ENCODE measurements at regions not wholly inside any gene's neighbourhood (a gene's known extent, or its start where the extent isn't known, plus 50 kb on each side); places are given as distances from the start of the nearest gene placed in this dataset.

DNA sequence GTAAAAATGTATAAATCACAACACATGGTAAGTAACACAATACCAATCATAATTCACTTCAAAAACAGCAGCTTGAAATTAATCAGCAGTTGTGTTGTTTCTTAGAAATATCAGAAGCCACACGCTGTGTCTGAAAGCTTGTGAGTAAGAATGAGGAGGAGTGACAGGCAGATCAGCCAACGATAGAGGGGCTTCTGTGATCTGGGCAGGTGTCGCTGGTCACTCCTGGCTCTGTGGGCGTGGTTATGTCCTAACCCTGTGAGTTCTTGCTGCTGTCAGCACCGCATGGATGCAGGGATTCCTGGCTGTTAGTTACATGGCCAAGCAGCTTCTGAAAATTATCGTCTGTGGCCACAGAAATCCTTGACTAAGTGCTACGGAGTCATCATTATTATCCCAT, 123.4 kb downstream of the SLC25A47 start:
- no peak for DNase-seq
- intact Hi-C loops (cut with DNase I) = no loop called here

DNA sequence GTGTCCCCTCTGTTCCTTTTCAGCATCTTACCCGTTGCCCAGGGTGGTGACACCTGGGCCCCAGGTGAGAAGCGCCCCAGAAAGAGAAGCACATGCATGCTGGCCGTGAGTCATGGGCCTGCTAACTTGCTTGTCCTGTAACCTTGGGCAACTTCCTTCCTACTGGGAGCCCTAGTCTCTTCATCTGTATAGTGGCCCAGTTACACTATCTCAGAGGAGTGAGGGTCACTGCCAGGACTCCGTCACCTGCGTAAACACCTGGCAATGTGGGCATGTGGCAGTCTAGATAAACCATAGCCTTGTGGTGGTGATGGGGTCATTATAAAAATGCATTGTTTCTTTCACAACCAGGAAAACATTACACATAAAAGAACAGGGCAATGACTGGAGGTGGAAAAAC, 125.2 kb downstream of the SLC25A47 start:
- Histone ChIP-seq H3K27ac (ENCODE audit: low read depth in 1 of 2, low read length in 2 of 2) (no peak overlapping the region), H3K9me3 (ENCODE audit: control insufficient read depth, low read length) (no peaks in the 10 kb centered on the region), H3K4me3 (ENCODE audit: low read length in 2 of 2) (no peak overlapping the region), H3K36me3 (ENCODE audit: control insufficient read depth in 1 of 2, insufficient read depth in 2 of 2, low read length in 1 of 2) (no peaks in the 10 kb centered on the region), H3K4me1 (ENCODE audit: control insufficient read depth in 1 of 2, insufficient read depth in 2 of 2, low read length in 2 of 2) (no peaks in the 10 kb centered on the region), H3K27me3 (ENCODE audit: control insufficient read depth in 1 of 2, insufficient read depth in 2 of 2, low read length in 1 of 2) (no peaks in the 10 kb centered on the region)
- intact Hi-C loops (cut with DNase I) = no loop called here
- 97 to 99% methylated on average over 5 of the region's 5 CpGs for WGBS, 2 donors
- DNase-seq (no peak), ATAC-seq (ENCODE audit: low FRiP score) (no peak)

More for the DNA sequence above, 123.4 kb downstream of the SLC25A47 start:
- Histone ChIP-seq H3K9me3 (ENCODE audit: control insufficient read depth, low read length) (no peaks in the 10 kb centered on the region), H3K4me1 (ENCODE audit: control insufficient read depth in 1 of 2, insufficient read depth in 2 of 2, low read length in 2 of 2) (no peaks in the 10 kb centered on the region), H3K27ac (ENCODE audit: low read depth in 1 of 2, low read length in 2 of 2) (no peak overlapping the region), H3K4me3 (ENCODE audit: low read length in 2 of 2) (no peak overlapping the region), H3K27me3 (ENCODE audit: control insufficient read depth in 1 of 2, insufficient read depth in 2 of 2, low read length in 1 of 2) (no peaks in the 10 kb centered on the region), H3K36me3 (ENCODE audit: control insufficient read depth in 1 of 2, insufficient read depth in 2 of 2, low read length in 1 of 2) (no peaks in the 10 kb centered on the region)
- no peak for ATAC-seq (ENCODE audit: low FRiP score)
- 91 to 96% methylated on average over 7 of the region's 7 CpGs for WGBS, 2 donors

DNA sequence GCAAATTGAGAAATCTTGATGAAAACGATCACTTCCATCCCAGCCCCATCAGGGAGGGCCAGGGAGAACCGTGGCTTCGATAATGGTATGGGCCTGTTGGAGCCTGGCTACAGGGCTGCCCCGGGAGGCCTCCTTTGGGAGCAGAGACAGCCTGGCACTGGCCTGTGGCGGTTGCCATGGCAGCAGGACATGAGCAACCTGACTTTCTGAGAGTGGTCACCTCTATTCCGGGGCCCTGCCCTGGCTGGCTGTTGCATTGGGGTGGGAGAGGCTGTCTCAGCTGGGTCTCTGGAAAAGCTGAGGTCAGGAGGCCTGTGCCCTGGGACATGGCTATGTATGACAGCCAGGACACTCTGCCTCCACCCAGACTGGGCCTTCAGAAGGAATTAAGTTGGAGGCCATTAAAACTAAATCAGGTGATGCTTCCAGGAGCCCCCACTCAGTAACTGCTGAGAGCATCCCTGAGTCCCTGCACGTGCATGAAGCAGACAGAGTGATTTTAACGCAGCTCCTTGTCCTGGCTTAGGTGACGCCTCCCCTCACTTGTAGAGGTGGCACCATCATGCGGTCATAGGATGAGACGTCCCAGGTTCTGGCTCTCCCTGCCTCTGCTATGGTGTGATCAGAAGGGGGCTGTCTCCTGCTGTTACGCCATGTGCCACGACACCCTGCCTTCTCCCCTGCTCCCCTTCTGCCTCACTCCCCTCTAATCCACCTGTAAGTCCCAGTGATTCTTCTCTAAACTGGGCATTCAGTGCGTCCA, 126.3 kb downstream of the SLC25A47 start:
- Histone ChIP-seq H3K27me3 (ENCODE audit: control insufficient read depth in 1 of 2, insufficient read depth in 2 of 2, low read length in 1 of 2) (no peaks in the 10 kb centered on the region), H3K9me3 (ENCODE audit: control insufficient read depth, low read length) (no peaks in the 10 kb centered on the region), H3K4me1 (ENCODE audit: control insufficient read depth in 1 of 2, insufficient read depth in 2 of 2, low read length in 2 of 2) (no peaks in the 10 kb centered on the region), H3K36me3 (ENCODE audit: control insufficient read depth in 1 of 2, insufficient read depth in 2 of 2, low read length in 1 of 2) (peaks cover 0 to 1% of the 10 kb centered on the region in 2 donors), H3K4me3 (ENCODE audit: low read length in 2 of 2) (no peak overlapping the region), H3K27ac (ENCODE audit: low read depth in 1 of 2, low read length in 2 of 2) (no peak overlapping the region)
- intact Hi-C loops (cut with DNase I) = no loop called here
- DNase-seq (no peak), ATAC-seq (ENCODE audit: low FRiP score) (no peak)
- WGBS, 2 donors = 91 to 92% methylated on average over 14 of the region's 14 CpGs

DNA sequence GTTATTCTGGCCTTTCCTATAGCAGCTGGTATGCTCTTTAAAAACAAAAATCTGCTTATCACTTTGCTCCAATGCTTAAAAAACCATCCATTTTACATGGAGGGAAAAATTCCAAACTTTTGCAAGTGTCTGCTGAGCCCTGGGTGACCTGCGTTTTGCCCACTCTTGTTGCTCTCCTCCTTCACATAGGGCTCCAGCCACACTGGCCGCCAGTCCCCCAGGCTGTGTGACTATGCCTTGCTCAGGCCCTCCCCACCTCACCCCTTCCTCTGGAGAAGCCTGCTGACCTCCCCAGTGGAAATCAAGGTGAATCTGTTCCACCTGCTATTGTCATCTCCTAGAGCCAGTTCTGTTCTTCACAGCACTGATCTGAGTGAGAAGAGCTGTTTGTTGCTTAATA, 126.9 kb downstream of the SLC25A47 start:
- Histone ChIP-seq H3K4me3 (ENCODE audit: low read length in 2 of 2) (no peak overlapping the region), H3K9me3 (ENCODE audit: control insufficient read depth, low read length) (no peaks in the 10 kb centered on the region), H3K27ac (ENCODE audit: low read depth in 1 of 2, low read length in 2 of 2) (no peak overlapping the region), H3K36me3 (ENCODE audit: control insufficient read depth in 1 of 2, insufficient read depth in 2 of 2, low read length in 1 of 2) (peaks cover 0 to 2% of the 10 kb centered on the region in 2 donors), H3K27me3 (ENCODE audit: control insufficient read depth in 1 of 2, insufficient read depth in 2 of 2, low read length in 1 of 2) (no peaks in the 10 kb centered on the region), H3K4me1 (ENCODE audit: control insufficient read depth in 1 of 2, insufficient read depth in 2 of 2, low read length in 2 of 2) (no peaks in the 10 kb centered on the region)
- no peak for DNase-seq
- WGBS, 2 donors = 87 to 88% methylated on average over 2 of the region's 2 CpGs
- intact Hi-C loops (cut with DNase I) = no loop called here
- no peak for ATAC-seq (ENCODE audit: low FRiP score)

DNA sequence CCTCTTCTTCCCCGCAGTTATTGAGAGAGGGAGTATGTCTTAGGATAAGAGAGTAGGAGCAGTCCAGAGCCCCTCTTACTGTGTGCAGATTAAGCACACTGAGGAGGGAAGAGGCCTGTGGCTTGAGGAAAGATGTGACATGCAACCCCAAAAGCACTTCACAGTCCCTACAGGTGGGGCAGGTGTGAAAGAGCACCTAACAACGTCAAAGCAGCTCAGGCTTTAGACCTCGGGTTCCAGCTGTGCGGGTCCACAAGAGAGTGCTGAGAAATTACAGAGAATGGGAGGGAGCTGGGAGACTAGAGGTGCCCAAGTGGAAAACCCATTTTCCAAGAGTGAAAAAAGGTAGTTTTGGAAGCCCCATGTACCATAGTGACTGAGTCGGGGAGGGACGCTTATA, 127.6 kb downstream of the SLC25A47 start:
- Histone ChIP-seq H3K27me3 (ENCODE audit: control insufficient read depth in 1 of 2, insufficient read depth in 2 of 2, low read length in 1 of 2) (no peaks in the 10 kb centered on the region), H3K36me3 (ENCODE audit: control insufficient read depth in 1 of 2, insufficient read depth in 2 of 2, low read length in 1 of 2) (peaks cover 0 to 2% of the 10 kb centered on the region in 2 donors), H3K4me1 (ENCODE audit: control insufficient read depth in 1 of 2, insufficient read depth in 2 of 2, low read length in 2 of 2) (no peaks in the 10 kb centered on the region), H3K27ac (ENCODE audit: low read depth in 1 of 2, low read length in 2 of 2) (no peak overlapping the region), H3K9me3 (ENCODE audit: control insufficient read depth, low read length) (no peaks in the 10 kb centered on the region), H3K4me3 (ENCODE audit: low read length in 2 of 2) (no peak overlapping the region)
- no peak for ATAC-seq (ENCODE audit: low FRiP score)
- DNase-seq = no peak
- WGBS, 2 donors = 81 to 88% methylated on average over 6 of the region's 6 CpGs
- intact Hi-C loops (cut with DNase I) = no loop called here

DNA sequence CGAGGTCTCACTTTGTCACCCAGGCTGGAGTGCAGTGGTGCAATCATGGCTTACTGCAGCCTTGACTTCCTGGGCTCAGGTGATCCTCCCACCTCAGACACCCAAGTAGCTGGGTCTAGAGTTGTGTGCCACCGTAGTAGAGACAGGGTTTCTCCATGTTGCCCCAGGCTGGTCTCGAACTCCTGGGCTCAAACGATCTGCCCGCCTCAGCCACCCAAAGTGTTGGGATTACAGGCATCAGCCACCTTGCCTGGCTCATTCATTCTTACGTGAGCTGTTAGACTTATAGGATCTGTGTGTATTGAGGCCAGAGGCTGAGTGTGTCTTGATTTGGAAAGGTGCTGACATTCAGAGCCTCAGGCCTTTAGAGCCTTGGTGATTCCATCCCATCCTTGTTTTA, 128.1 kb downstream of the SLC25A47 start:
- DNase-seq (no peak), ATAC-seq (ENCODE audit: low FRiP score) (no peak)
- H3K9me3 ChIP-seq (ENCODE audit: control insufficient read depth, low read length) = no peaks in the 10 kb centered on the region
- intact Hi-C loops (cut with DNase I) = no loop called here
- no peak overlapping the region for H3K27ac ChIP-seq (ENCODE audit: low read depth in 1 of 2, low read length in 2 of 2)
- H3K4me3 ChIP-seq (ENCODE audit: low read length in 2 of 2) = no peak overlapping the region
- WGBS, 2 donors = 90 to 91% methylated on average over 6 of the region's 6 CpGs
- H3K4me1 ChIP-seq (ENCODE audit: control insufficient read depth in 1 of 2, insufficient read depth in 2 of 2, low read length in 2 of 2) = no peaks in the 10 kb centered on the region
- H3K36me3 ChIP-seq (ENCODE audit: control insufficient read depth in 1 of 2, insufficient read depth in 2 of 2, low read length in 1 of 2) = peaks cover 0 to 2% of the 10 kb centered on the region in 2 donors
- H3K27me3 ChIP-seq (ENCODE audit: control insufficient read depth in 1 of 2, insufficient read depth in 2 of 2, low read length in 1 of 2) = no peaks in the 10 kb centered on the region

DNA sequence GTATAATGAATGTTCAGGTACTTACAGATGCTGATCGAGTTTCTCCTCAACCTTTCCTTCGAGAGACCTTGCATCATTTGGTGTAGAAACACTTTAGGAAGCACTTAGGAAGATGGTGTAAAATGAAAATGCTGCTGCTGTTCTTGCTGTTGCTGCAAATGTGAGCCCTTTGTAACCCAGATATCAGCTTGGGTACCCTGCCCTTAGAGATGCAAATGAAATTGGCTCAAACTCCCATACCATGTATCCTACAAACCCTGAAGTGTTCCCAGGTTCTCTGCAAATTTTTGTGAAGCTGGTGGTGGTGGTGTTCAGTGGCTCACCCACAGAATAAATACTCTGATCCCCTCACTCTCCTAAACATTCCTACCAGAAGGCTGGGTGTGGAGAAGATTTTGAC, 130.8 kb downstream of the SLC25A47 start:
- H3K27ac ChIP-seq (ENCODE audit: low read depth in 1 of 2, low read length in 2 of 2) = no peak overlapping the region
- 79 to 86% methylated on average over 2 of the region's 2 CpGs for WGBS, 2 donors
- H3K9me3 ChIP-seq (ENCODE audit: control insufficient read depth, low read length) = no peaks in the 10 kb centered on the region
- H3K4me3 ChIP-seq (ENCODE audit: low read length in 2 of 2) = no peak overlapping the region
- no peaks in the 10 kb centered on the region for H3K27me3 ChIP-seq (ENCODE audit: control insufficient read depth in 1 of 2, insufficient read depth in 2 of 2, low read length in 1 of 2)
- H3K4me1 ChIP-seq (ENCODE audit: control insufficient read depth in 1 of 2, insufficient read depth in 2 of 2, low read length in 2 of 2) = no peaks in the 10 kb centered on the region
- no peak for ATAC-seq (ENCODE audit: low FRiP score)
- H3K36me3 ChIP-seq (ENCODE audit: control insufficient read depth in 1 of 2, insufficient read depth in 2 of 2, low read length in 1 of 2) = peaks cover 0 to 2% of the 10 kb centered on the region in 2 donors
- intact Hi-C loops (cut with DNase I) = no loop called here
- DNase-seq = no peak

DNA sequence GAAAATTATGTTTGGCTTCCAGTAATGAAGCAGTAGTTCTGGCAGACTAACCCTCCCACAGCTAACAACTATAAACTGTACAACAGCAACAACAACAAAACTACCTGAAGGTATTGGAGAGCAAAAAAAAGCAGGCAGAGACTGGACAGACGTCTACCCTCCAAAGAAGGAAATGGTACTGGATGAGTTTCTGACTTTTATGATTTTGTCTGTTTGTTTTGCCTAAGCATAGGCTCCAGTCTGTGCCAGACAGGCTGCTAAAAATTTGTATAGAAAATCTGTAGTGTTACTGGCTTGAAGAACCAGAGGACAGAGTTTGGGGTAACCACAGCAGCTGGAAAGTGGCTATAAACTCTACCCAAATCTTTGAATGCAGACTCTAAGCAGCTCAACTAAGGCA, 131.3 kb downstream of the SLC25A47 start:
- H3K4me1 ChIP-seq (ENCODE audit: control insufficient read depth in 1 of 2, insufficient read depth in 2 of 2, low read length in 2 of 2) = no peaks in the 10 kb centered on the region
- intact Hi-C loops (cut with DNase I) = no loop called here
- ATAC-seq (ENCODE audit: low FRiP score) = no peak

DNA sequence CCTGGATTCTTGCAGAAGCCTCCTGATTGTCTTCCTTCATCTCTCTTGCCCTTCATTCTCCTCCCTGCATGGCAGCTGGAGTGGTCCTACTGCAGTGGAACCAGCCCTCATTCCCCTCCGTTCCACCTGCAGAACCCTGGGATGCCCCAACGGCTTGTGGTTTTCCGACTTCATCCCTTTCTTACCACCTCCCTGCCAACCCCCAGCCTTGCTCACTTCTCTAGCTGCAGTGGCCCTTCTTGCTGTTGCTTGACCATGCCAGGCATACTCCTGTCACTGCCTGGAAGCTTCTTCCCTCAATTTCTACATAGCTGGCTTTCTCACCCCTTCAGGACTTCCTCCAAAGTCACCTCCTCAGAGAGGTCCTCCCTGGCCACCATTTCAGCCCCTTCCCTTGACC, 123.3 kb downstream of the BEGAIN start:
- Histone ChIP-seq H3K27ac (ENCODE audit: low read depth in 1 of 2, low read length in 2 of 2) (no peak overlapping the region), H3K4me3 (ENCODE audit: low read length in 2 of 2) (no peak overlapping the region), H3K27me3 (ENCODE audit: control insufficient read depth in 1 of 2, insufficient read depth in 2 of 2, low read length in 1 of 2) (no peaks in the 10 kb centered on the region), H3K36me3 (ENCODE audit: control insufficient read depth in 1 of 2, insufficient read depth in 2 of 2, low read length in 1 of 2) (no peaks in the 10 kb centered on the region), H3K4me1 (ENCODE audit: control insufficient read depth in 1 of 2, insufficient read depth in 2 of 2, low read length in 2 of 2) (no peaks in the 10 kb centered on the region), H3K9me3 (ENCODE audit: control insufficient read depth, low read length) (no peaks in the 10 kb centered on the region)
- no peak for ATAC-seq (ENCODE audit: low FRiP score)
- WGBS, 2 donors = 89 to 95% methylated on average over 3 of the region's 3 CpGs
- no peak for DNase-seq
- intact Hi-C loops (cut with DNase I) = no loop called here

More for the DNA sequence above, 131.3 kb downstream of the SLC25A47 start:
- WGBS, 2 donors = 63 to 83% methylated on average over 1 of the region's 1 CpG
- DNase-seq = no peak
- Histone ChIP-seq H3K36me3 (ENCODE audit: control insufficient read depth in 1 of 2, insufficient read depth in 2 of 2, low read length in 1 of 2) (peaks cover 0 to 2% of the 10 kb centered on the region in 2 donors), H3K4me3 (ENCODE audit: low read length in 2 of 2) (no peak overlapping the region), H3K27me3 (ENCODE audit: control insufficient read depth in 1 of 2, insufficient read depth in 2 of 2, low read length in 1 of 2) (no peaks in the 10 kb centered on the region), H3K27ac (ENCODE audit: low read depth in 1 of 2, low read length in 2 of 2) (no peak overlapping the region), H3K9me3 (ENCODE audit: control insufficient read depth, low read length) (no peaks in the 10 kb centered on the region)
